ENCODE measurements at regions not wholly inside any gene's neighbourhood (a gene's known extent, or its start where the extent isn't known, plus 50 kb on each side); places are given as distances from the start of the nearest gene placed in this dataset.

GRCh38 chr3:15929944-15930571, 132.3 kb upstream of the ANKRD28 start:
- in situ Hi-C loops (cut with MboI) = no loop called here
- TF ChIP-seq FOS (IDR thresholded peaks at IDR 0.05; ENCODE audit: borderline replicate concordance, extremely low read depth, insufficient read length) (no peak), EZH2 (IDR thresholded peaks at IDR 0.05; ENCODE audit: borderline replicate concordance, control insufficient read depth, low read depth, low read length) (no peak), LARP7 (IDR thresholded peaks at IDR 0.05) (no peak), NR2F1 (conservative IDR thresholded peaks at IDR 0.05) (no peak), E4F1 (IDR thresholded peaks at IDR 0.05; ENCODE audit: borderline replicate concordance, partially characterized antibody) (no peak), PKNOX1 (IDR thresholded peaks at IDR 0.05) (no peak), IKZF2 (IDR thresholded peaks at IDR 0.05) (no peak), PBX3 (IDR thresholded peaks at IDR 0.05; ENCODE audit: insufficient replicate concordance, low read depth, low read length) (no peak), BCL11A (IDR thresholded peaks at IDR 0.05; ENCODE audit: low read depth, low read length) (no peak), ZSCAN29 (IDR thresholded peaks at IDR 0.05) (no peak), REST (IDR thresholded peaks at IDR 0.05; ENCODE audit: low read depth, low read length) (no peak), BMI1 (IDR thresholded peaks at IDR 0.05; ENCODE audit: borderline replicate concordance) (no peak), POLR2AphosphoS2 (IDR thresholded peaks at IDR 0.05; ENCODE audit: low read depth, low read length) (no peak), IRF4 (IDR thresholded peaks at IDR 0.05; ENCODE audit: low read depth, low read length) (no peak), USF1 (IDR thresholded peaks at IDR 0.05; ENCODE audit: borderline replicate concordance, extremely low read length, insufficient read depth, low read depth, low read length) (no peak), EED (IDR thresholded peaks at IDR 0.05; ENCODE audit: low read depth) (no peak)

More at GRCh38 chr3:15929944-15930571, 132.3 kb upstream of the ANKRD28 start:
- Histone ChIP-seq H3K9me3 (replicated peaks; ENCODE audit: control insufficient read depth, insufficient read depth, low read length) (no peaks in the 10 kb centered on the region), H3K4me1 (ENCODE audit: control insufficient read depth, insufficient read depth, low read length) (no peaks in the 10 kb centered on the region), H3K9ac (ENCODE audit: control insufficient read depth, insufficient read depth, low read length) (no peak overlapping the region), H3K36me3 (ENCODE audit: control insufficient read depth in 2 of 2, insufficient read depth in 2 of 2, low read length in 1 of 2) (no peaks in the 10 kb centered on the region), H4K20me1 (ENCODE audit: control insufficient read depth, insufficient read depth) (no peaks in the 10 kb centered on the region), H2AFZ (ENCODE audit: control insufficient read depth, low read depth, low read length) (no peak overlapping the region), H3K79me2 (ENCODE audit: control insufficient read depth, insufficient read depth, low read length) (no peaks in the 10 kb centered on the region), H3K27me3 (replicated peaks in 1 of 2; ENCODE audit: control insufficient read depth in 2 of 2, insufficient read depth in 2 of 2, low read length in 1 of 2) (no peaks in the 10 kb centered on the region), H3K4me3 (no peak overlapping the region), H3K4me2 (ENCODE audit: control insufficient read depth, insufficient read depth) (no peak overlapping the region), H3K27ac (ENCODE audit: control insufficient read depth, insufficient read depth) (no peak overlapping the region)
- WGBS (ENCODE audit: insufficient coverage, insufficient replicate concordance, low lambda C conversion rate, missing lambda C conversion rate) = 42% methylated on average over 4 of the region's 4 CpGs
- RAD21 ChIA-PET (ENCODE audit: unreplicated experiment) = no interaction called here
- POLR2A ChIA-PET = no interaction called here
- BruUV-seq (replicated peaks) = no TSS peak
- no peak for DNase-seq (ENCODE audit: low read depth, low spot score)
- CTCF ChIA-PET = no interaction called here
- FAIRE-seq = no peak
- no peak for ATAC-seq
- SMC1A ChIA-PET (ENCODE audit: uncharacterized antibody, unreplicated experiment) = interaction anchor here (0.6 to 1.0 kb wide), 2 partner anchors 9 to 48 kb away, joined by 3 to 6 read pairs; no protein-coding TSS in a partner anchor
- intact Hi-C loops (cut with micrococcal nuclease; ENCODE audit: unreplicated experiment) = no loop called here

Data from GM12878 (cell line).